OCI-LY3 (cell line): ENCODE measurements at regions not wholly inside any gene's neighbourhood (a gene's known extent, or its start where the extent isn't known, plus 50 kb on each side); places are given as distances from the start of the nearest gene placed in this dataset.

Source experiments
- EZH2phosphoT487 ChIP-seq: fragments of 200-600 bp; shearing (Covaris generic); IDR thresholded peaks from 2 replicates; pipeline ENCODE4 v1.6.1; 2018; ENCODE audit warnings: antibody characterized with exemption, mixed run types, low read depth
- TF ChIP-seq, protein P1 (sequence below): fragments of 200-600, 300-600 bp; sonication (generic); IDR thresholded peaks from 2 replicates; pipeline ENCODE4 v1.5.1; 2014; ENCODE audit warnings: antibody characterized with exemption, low read length, low read depth

DNA sequence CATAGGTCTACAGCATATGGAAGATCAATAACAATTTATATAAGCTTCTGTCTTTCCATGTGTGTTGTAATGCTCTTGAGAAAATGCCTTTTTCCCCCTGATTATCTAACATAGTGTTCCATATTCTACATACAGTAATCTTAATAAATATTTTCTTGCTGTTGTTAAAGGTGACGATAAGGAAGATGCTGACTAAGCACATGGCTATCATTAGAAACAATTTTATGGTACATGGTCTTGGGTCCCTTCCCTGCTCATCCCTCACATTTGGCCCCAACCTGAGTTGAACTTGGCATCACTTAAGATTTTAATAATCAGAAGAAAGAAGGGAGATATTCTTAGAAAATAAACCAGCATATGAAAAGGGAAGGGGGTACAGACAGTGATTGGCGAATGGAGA is 382.1 kb upstream of the CDH20 start:
- TF ChIP-seq, protein P1, sequence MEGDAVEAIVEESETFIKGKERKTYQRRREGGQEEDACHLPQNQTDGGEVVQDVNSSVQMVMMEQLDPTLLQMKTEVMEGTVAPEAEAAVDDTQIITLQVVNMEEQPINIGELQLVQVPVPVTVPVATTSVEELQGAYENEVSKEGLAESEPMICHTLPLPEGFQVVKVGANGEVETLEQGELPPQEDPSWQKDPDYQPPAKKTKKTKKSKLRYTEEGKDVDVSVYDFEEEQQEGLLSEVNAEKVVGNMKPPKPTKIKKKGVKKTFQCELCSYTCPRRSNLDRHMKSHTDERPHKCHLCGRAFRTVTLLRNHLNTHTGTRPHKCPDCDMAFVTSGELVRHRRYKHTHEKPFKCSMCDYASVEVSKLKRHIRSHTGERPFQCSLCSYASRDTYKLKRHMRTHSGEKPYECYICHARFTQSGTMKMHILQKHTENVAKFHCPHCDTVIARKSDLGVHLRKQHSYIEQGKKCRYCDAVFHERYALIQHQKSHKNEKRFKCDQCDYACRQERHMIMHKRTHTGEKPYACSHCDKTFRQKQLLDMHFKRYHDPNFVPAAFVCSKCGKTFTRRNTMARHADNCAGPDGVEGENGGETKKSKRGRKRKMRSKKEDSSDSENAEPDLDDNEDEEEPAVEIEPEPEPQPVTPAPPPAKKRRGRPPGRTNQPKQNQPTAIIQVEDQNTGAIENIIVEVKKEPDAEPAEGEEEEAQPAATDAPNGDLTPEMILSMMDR: no peak
- TF ChIP-seq EZH2phosphoT487: no peak
